CD4-positive, alpha-beta T cell treated with Interferon alpha-2 for 1 hour (primary cell): ENCODE measurements at regions not wholly inside any gene's neighbourhood (a gene's known extent, or its start where the extent isn't known, plus 50 kb on each side); places are given as distances from the start of the nearest gene placed in this dataset.
"Not testable (repeated sequence)": the region's sequence is repeated elsewhere in the genome, so short reads cannot be mapped to it uniquely, and the experiment has no call there.

Experiments
- DNase-seq, 2 donors: peaks; one replicate each; pipeline ENCODE4 v3.0.0-alpha.2; 2020 to 2022

- DNase-seq, result no peak
Measured at GRCh38 chr10:32140403-32140802, 84.2 kb upstream of the KIF5B start.

GRCh38 chr10:32139223-32140073 lies 83.2 kb upstream of the KIF5B start:
- peak in 1 of 2 donors; percentile 42 for DNase-seq

GRCh38 chr10:32136927-32137326 lies 80.7 kb upstream of the KIF5B start:
- not testable (repeated sequence) for DNase-seq

GRCh38 chr10:32135796-32136195 lies 79.6 kb upstream of the KIF5B start:
- DNase-seq, result not testable (repeated sequence)

- DNase-seq, result no peak
Measured at GRCh38 chr10:32132357-32132946, 76.2 kb upstream of the KIF5B start.

- no peak for DNase-seq
Measured at GRCh38 chr10:32131388-32131787, 75.2 kb upstream of the KIF5B start.

GRCh38 chr10:32130788-32131187 lies 74.6 kb upstream of the KIF5B start:
- DNase-seq, result no peak

GRCh38 chr10:32125023-32125422 lies 68.8 kb upstream of the KIF5B start:
- no peak for DNase-seq

GRCh38 chr10:32123021-32123420 lies 66.8 kb upstream of the KIF5B start:
- DNase-seq, result no peak

GRCh38 chr10:32121648-32122047 lies 65.4 kb upstream of the KIF5B start:
- no peak for DNase-seq

- no peak for DNase-seq
Measured at GRCh38 chr10:32120147-32120546, 63.9 kb upstream of the KIF5B start.

GRCh38 chr10:32114508-32114907 lies 58.3 kb upstream of the KIF5B start:
- DNase-seq, result no peak

GRCh38 chr10:32112055-32112454 lies 55.8 kb upstream of the KIF5B start:
- no peak for DNase-seq

GRCh38 chr10:32111585-32111984 lies 55.4 kb upstream of the KIF5B start:
- DNase-seq, result no peak

- no peak for DNase-seq
Measured at GRCh38 chr10:32110790-32111189, 54.6 kb upstream of the KIF5B start.

- DNase-seq, result no peak
Measured at GRCh38 chr10:32109603-32110002, 53.4 kb upstream of the KIF5B start.
